GM19324 (cell line): ENCODE measurements at regions not wholly inside any gene's neighbourhood (a gene's known extent, or its start where the extent isn't known, plus 50 kb on each side); places are given as distances from the start of the nearest gene placed in this dataset.

Experiments used
- ATAC-seq: cut with Tn5 transposase; IDR thresholded peaks from one replicate; pipeline ENCODE4 v1.9.1; 2021; ENCODE audit warnings: mild to moderate bottlenecking, moderate library complexity; ENCODE audit not compliant: unreplicated experiment, low FRiP score

DNA sequence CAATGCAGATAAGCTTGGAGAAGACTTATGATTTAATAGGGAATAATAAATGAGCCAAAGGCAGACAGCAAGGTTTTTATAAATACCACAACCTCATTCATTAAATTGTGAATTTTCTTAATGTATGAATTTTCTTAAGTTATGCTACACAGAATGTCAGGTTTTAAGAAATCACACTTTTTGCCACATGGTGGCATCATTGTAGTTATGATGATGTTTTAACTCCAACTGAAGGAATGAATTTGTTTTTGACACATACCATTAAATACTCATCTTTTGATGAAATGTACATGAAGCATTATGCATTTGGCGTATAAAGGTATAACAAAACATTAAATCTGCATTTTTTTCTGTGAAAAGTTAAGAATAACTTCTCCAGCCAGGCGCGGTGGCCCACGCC lies 524.1 kb upstream of the FBXO33 start:
- ATAC-seq: no peak

DNA sequence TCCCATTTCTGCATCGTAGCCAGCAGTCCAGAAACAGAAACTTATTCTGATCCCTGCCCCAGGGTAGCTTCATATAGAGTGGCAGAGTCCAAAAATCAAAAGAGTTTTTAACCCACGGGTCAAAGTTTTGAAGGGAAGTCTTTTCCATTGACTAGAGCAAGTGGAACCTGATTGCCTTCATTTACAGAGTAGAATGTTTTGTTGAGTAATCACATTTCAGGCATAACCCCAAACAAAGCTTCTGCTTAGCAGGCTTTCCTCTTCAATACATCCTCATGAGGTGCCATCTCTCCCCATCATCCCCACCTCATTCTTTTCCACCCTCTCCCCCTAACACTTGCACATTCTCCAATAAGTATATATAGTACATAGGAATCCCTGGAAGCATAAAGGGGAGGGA lies 516.0 kb upstream of the FBXO33 start:
- ATAC-seq: no peak

DNA sequence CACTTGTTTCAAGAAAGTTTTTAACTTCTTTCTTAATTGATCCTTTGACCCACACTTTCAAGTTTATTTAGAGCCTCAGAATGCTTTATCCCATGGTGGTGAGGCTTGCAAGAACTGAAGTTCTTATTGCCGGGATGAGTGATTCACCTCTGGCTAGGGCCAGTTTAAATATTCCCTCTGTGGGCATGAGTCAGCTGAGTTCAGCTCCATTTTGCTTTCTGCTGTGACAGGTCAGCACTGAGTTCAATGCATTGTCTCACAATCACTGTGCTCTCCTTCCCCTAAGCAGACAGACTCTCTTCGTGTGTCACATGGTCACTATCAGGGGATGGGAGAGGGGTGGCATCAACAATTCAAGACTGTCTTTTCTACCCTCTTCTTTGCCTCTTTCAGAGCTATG lies 514.6 kb upstream of the FBXO33 start:
- ATAC-seq: no peak

DNA sequence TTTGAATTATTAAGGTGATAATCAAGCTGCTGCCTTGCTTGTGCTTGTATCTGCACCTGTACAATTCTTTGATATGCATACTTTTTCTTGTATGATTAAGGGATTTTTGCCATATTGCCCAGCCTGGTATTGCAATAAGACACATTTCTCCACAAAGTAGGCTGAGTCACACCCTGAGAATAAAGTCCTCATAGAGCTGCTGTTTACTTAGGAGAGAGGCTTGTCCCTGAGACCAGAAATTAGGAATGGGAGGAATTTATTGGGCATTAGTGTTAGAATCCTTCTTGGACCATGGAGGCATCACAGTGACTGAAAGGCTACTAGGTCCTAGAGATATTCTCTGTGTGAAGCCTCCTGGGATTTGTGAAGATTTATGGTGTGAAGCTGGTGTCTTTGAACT lies 506.8 kb upstream of the FBXO33 start:
- ATAC-seq: no peak

DNA sequence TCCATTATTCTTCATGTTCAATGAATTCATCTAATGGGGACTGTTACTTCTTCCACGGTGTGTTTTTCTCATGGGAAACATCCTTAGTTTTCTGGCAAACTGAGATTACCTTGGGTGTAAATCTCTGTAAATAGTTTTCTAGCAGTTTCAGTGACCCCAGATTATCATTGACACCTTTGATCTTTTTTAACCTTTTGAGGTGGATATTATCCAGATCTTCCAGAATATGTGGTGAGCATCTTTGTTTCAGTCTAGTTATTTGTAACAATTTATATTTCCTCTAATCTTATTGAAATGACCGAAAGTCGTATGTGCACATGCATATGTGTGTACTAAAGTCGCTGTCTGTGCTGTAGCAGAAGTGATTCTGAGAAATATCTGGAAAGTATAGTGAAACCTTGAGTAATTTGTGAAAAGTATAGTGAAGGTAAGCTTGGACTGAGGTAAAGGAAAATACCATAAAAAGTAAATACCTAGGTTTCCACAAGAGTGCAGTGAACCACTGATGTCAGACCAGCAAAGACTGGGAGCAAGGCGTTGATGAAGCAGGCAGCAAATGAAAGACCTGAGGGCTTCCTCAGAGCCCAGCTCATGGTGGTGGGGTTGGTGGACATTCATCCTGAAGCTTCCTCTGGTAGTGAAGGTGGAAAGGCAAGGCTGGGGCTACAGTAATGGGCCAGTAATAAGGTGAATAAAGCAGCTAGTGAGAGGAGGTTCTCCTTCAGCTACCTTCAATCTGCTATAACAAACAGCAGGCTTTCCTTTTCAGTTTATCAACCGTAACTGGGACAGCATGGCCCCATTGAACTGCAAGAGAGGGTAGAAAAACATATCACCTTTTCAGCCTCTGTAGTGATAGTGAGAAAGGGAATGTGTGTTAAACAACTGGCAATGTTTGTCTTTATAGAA lies 480.2 kb upstream of the FBXO33 start:
- peak; percentile 75 for ATAC-seq

DNA sequence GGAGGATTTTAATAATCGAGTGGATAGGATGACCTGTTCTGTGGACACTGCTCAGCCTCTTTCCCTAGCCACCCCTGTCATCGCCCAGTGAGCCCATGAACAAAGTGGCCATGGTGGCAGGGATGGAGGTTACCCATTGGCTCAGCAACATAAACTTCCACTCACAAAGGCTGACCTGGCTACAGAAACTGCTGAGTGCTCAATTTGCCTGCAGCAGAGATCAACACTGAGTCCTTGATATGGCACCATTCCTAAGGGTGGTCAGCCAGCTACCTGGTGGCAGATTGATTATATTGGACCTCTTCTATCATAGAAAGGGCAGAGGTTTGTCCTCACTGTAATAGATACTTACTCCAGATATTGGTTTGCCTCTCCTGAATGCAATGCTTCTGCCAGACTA lies 465.4 kb upstream of the FBXO33 start:
- ATAC-seq: no peak

DNA sequence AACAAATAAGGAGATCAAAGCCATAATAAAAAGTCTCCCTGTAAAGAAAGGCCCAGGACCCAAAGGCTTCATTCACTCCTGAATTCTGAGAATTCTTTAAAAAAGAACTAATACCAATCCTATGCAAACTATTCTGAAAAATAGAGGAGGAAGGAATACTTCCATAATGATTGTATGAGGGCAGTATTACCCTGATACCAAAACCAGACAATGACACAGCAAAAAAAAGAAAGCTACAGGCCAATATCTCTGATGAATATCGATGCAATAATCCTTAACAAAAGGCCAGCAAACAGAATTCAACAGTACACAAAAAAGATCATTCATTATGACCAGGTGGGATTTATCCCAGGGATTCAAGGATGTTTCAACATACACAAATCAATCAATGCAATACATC lies 457.8 kb upstream of the FBXO33 start:
- no peak for ATAC-seq

DNA sequence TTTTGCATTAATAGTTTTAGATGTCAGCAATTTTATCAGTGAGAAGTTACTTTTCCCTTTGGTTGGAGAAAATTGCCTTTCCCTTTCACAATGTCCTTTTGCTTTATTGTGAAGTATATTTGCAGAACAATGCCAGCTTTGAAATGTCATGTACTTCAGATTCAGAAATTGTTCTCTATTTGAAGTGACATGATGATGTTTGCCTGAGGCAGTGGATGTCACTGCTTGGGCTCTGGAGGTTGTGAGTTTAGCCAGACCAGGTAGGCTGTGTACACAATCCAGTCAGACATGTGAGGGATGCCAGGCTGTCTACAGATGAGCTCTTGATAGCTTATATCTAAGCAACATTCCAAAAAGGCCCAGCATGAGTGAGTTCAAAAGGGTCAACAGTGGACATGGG lies 451.9 kb upstream of the FBXO33 start:
- no peak for ATAC-seq

DNA sequence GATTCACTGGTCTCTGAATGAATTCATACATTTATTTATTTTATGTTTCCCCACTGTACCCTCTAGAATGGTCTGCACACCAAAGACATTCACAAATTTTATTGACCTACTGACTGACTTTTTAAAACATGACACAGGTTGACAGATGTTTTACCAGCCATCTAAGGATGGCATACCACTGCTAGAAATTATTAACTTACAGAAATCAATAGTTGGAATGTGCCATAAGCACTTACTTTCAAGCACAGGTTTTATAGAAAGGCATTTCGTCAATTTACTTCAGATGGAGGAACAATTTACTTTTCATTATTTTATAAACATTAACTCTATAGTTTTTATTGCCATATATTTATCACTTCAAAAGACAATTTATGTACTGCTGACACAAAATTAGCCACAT lies 448.7 kb upstream of the FBXO33 start:
- ATAC-seq: no peak

DNA sequence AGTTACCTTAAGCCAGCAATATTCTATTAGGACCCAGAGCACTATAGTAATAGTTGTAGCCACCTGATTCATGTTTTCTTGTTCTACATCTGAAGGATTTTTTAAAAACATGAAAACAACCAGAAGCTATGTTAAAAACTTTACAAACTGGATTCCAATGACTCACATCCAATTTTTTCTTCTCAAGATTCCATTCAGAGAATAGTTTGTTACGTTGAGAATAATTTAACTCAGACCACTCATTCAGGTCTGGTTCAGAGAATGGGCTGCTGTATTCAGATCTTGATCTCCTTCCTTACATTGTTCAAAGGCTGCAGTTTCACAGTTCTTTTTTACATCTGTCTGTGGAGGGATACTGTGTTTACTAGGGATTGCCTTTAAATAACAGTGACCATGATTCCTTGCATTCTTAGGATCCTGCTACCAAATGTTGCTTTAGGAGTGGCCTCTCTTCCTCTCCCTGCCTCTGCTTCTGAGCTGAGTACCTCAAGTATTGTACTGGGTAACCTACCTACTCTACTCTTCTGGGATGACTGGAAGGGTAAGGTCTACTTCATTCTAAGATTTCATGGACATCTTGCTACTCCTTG lies 448.0 kb upstream of the FBXO33 start:
- ATAC-seq: no peak

DNA sequence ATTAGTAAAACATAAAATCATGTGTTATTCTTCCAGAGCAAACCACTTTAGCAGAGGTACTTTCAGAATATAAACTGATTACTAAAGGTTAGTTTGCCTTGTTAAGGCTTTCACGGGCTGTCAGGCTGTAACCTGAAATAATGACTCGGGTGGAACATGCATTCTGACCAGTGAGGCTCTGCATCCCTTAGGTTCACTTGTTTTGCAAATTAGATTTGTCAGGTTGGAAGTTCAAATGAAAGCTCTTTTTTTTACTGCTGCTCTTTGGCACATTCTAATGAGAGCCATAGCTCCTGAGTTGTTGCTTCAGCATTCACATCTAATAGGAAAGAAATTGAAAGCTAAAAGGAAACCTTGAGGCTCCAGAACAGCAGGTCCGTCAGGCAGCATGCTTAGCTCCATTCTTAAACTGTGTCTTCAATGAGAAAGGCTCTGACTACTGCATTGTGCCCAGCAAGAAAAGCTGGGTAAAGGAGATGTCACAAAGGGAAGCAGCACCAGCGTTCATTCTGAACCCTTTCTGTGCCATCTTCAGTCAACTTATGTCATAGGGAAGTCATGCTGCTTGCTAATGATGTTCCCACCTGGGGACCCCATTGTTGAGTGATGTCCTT lies 445.5 kb upstream of the FBXO33 start:
- peak; percentile 12 for ATAC-seq

DNA sequence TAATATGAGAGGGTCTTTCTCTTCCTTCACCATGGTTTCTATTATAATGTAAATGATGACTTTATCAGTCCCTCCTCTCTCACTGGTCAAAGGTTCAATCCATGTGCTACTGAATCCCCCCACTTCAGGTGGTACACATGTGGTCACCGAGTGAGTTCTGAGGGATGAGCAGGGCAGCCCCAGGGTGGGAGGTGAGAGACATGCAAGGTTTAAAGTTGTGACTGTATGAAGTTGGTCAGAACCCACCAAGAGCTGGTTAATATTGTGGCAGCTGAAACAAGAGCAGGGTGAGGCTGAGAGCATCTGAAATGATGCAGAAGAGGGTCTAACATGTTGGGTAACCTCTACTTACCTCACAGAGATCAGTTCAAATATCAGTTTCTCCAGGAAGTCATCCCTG lies 444.7 kb upstream of the FBXO33 start:
- peak; percentile 50 for ATAC-seq

DNA sequence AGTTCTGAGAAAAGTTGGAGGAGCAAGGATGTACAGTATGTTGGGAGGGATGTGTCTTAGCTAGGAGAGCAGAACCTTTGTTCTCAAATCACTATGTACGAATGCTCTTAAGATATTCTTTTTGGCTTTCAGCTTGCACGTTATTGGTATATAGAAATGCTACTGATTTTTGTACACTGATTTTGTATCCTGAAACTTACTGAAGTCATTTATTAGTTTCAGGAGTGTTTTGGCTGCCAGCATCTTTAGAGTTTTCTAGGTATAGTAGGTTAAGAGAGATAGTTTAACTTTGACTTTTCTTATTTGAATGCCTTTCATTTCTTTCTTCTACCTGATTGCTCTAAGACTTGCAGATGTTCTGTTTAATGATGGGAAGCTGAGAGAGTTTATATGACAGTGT lies 442.8 kb upstream of the FBXO33 start:
- peak; percentile 32 for ATAC-seq

DNA sequence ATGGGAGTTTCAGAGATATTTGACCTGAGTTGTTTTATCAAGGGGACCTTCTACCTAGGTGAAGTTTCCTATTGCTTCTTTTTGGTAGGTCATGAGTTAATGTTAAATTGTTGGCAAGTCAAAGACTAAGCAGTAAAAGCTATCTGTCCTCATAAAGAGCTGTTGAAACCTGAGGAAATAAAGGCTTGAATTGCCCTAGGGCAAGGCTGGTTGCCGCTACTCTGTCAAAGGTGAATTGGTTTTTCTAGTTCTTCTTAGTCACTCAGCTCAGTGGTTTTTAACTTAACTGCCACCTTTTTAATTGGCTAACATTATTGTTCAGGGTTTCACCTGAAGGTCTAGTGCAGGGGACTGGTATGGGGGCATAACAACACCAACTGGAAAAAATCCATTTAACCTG lies 441.6 kb upstream of the FBXO33 start:
- ATAC-seq: no peak

DNA sequence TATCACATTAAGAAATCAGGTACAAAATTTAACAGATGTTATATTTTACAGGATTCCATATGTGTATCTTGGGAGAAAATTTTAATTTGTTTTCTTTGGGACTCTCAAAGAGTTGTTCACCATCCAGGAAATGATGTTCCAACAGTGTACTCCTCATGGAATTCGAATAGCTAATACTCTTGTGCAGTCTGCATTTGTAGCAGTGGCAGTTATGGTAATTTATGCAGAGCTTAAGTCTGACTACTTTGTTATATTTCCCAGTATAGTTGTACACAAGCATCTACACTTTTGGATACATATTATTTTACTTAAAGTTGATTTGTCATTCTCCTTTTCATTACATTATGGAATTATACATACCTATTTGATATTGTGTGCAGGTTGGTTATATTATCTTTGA lies 436.7 kb upstream of the FBXO33 start:
- ATAC-seq: no peak

DNA sequence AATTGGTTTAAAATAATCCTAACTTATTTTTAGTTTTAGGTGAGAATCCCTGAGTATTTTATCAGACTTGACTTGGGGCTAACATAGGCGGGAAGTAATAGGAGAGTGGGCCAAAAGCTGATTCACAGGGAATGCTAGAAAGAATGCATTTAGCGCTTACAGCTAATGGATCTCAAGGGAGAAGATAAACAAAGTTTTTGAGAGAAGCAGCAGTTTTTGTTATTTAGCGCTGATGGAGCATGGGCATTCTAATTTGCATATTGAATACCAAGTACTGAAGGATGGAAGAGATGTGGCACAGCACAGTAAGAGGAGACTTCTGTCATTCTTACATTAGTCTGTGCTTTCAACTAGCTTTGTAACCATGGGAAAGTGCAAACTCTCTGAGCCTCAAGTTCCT lies 436.0 kb upstream of the FBXO33 start:
- no peak for ATAC-seq

DNA sequence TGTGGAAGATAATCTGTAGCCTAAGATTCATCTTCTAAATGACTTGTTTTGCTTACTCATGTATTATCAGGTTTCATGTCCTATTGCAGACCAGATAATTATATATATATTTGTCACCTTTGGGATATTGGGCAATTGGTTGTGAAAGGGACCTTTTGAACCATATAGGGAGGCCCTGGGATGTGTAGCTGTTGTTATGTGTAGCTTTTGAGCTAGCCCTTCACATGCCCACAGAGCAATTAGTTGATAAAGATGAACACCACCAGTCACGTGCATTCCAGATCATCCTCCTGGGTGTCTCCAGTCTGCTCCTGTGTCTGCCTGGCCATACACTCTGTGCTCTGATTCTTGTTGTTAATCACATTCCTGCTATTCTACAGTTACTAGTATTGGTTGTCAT lies 431.2 kb upstream of the FBXO33 start:
- ATAC-seq: no peak

DNA sequence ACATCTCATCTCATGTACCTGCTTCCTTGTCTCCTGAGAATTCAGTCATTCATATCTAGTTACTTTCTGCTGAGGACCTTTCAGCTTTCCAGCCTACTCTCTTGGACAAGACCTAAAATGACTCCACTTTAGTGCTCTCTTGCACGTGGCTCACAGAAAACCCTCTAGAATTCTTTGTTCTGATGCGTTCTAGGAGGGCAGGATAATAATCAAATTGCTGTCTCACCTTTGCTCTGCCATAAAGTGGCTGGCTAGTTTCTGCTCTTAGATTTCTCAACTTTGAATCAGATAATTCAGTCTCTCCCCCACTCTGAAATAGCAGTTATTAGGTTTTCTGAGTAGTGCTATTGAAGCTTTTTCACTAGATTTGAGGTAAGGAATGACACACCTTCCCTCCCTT lies 429.5 kb upstream of the FBXO33 start:
- ATAC-seq: no peak

DNA sequence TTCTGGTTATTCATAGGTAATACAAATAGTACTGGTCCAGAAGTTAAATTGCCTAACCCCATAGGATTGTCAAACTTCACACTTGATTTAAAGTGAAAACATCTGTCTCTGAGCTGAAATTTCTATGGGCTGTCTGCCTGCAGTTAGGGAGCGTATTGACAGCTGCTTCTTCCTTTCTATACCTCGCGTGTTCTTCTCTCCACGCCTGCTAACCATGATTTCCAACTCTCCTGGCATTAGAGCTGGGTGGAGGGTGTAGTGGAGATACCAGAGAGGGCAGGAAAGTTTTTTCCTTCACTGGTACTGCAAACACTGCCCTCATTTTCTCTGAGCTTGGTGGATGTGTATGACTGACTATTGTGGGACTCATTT lies 429.0 kb upstream of the FBXO33 start:
- ATAC-seq: no peak

DNA sequence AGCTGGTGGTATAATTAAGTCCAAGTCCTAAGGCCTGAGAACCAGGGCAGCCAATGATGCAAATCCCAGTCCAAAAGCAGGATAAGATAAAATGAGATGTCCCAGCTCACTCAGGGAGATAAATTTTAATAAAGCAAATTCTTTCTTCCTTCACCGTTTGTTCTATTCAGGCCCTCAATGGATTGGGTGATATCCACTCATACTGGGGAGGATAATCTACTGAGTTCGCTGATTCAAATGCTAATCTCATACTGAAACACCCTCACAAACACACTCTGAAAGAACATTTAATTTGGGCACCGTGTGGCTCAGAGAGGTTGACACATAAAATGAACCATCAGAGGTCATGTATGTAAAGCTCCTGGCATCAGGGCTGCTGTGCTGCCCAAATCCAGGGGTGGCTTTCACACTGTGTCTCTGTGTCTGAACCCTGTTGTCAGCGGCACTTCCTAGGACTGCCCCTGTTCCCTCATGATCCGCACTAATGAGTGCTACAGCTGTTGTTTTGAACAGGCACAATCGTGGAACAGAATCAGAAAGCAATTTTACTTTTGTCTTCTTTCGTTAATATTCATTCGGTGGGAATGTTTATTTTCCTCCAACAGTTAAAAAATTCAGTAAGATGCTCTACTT lies 428.5 kb upstream of the FBXO33 start:
- no peak for ATAC-seq

DNA sequence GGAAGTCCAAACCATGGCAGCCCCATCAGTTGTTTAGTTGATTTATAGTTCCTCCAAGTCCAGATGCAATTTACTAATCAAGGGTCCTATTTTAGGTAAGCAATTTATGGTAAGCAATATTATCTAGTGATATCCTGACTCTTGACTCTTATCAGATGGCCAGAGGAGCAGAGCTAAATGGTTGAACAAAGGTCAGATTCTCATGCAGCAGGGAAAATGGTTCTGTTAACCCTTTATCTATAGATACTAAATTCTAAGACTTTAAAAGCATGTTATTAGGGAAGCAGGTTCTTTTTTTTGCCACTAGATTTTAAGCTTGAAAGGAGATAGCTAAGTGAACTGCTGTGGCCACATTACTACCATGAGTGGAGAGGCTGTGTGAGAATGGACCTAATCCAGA lies 427.1 kb upstream of the FBXO33 start:
- ATAC-seq: no peak
